GM21529 (cell line): ENCODE measurements at regions not wholly inside any gene's neighbourhood (a gene's known extent, or its start where the extent isn't known, plus 50 kb on each side); places are given as distances from the start of the nearest gene placed in this dataset.
"Not testable (repeated sequence)": the region's sequence is repeated elsewhere in the genome, so short reads cannot be mapped to it uniquely, and the experiment has no call there.

Experiments used
- ATAC-seq: cut with Tn5 transposase; IDR thresholded peaks from one replicate; pipeline ENCODE4 v1.9.1; 2021; ENCODE audit not compliant: unreplicated experiment

DNA sequence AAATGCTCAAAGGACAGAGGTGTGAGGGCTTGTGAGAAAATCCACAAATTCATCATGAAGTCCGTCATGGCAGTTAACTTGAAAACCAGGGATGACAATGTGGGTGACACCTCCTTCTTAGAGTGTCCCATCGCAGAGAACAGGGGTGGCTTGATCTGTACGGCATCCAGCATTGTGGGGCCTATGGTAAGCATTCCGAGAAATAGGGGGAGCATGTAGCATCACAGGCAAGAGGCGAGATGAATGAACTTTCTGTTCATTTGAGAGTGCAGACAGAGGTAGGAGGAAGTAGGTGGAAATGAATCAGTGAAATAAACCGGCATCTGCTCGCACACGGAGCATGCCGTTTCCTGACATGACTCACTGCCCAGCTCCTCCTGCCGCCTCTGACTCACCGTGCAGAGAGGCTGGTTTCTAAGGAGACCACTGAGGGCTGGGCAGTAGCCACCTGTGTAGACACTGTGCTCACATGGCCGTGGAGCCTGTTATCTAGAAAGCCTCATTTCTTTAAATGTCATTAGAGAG lies 339.0 kb downstream of the RFC3 start:
- ATAC-seq = peak; percentile 98

DNA sequence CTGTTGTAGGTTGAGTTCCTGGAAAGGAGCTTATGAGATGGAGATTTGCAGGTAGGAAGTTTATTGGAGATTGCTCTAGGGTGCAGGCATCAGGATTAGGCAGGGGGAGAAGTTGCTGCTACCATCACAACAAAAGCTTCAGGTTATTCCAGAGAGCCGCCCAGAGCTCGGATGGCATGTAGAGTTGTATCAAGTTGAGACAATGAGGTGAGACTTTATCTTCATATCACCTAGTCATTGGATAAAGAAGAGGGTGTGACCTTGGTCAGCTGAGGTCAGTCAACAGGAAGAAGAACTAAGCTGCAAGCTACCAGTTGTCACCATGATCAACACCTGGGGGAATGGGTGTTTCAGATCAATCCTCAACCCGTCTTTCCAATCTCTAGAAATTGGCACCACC lies 342.0 kb downstream of the RFC3 start:
- no peak for ATAC-seq

DNA sequence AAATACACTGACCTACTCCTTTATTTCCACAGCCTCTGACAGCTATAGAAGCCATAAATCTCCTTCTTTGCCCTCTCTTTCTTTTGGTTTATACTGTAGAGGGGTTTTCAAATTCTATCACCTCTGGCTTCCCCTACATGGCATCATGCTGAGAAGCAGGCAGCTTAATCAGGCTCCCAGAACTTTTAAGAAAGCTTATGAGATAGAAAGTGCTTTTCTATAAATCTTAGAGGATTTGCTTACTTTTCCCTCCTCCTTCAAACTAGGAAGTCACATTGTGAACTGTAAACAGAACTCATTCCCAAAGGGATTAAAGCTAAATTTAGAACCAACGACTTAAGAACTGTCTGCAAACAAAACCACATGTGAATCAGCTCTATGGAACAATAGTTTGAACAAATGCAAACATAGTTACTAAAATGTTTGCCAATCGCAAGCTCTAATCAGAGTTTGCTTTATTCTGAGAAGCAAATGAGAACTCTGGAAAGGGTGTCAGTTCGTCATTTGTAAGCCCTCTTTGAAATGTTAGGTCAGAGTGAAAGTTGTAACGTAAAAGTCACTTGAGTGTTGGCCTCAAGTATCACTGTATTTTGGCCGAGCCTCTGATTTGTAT lies 344.1 kb downstream of the RFC3 start:
- ATAC-seq = no peak

DNA sequence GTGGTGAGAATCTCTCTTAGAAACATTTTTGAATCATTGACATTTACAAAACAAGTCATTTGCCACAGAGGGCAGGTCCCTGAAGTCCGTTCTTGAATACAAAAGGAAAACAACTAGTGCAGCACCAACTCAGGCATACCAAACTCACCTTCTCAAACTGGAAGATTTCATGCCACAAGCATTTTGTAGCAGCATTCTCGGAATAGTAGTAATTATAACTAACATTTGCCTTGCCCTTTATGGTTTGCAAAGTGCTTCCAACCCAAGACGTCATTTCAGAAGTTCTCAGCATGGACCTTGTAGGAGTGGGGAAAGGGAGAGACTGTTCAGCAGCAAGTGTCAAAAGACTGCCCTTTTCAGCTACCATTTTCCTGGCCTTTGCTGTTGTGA lies 344.6 kb downstream of the RFC3 start:
- no peak for ATAC-seq

DNA sequence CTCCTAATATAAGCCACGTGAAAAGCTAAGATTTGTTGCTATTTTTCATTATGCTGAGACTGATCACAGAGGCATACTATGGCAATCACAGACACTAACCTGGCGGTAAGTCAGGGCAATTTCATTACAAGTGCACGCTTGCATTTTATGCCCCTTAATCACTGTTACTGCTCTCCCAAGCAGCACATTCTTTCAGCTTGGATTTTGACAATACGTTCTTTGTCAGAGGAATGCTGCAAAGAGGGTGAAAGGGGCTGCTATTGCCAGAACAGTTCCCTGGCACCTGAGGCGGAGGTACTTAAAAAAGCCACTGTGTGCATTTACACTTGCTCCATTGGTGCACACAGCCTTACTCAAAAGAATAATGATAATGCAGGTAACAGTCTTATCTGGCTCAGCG lies 346.6 kb downstream of the RFC3 start:
- no peak for ATAC-seq

DNA sequence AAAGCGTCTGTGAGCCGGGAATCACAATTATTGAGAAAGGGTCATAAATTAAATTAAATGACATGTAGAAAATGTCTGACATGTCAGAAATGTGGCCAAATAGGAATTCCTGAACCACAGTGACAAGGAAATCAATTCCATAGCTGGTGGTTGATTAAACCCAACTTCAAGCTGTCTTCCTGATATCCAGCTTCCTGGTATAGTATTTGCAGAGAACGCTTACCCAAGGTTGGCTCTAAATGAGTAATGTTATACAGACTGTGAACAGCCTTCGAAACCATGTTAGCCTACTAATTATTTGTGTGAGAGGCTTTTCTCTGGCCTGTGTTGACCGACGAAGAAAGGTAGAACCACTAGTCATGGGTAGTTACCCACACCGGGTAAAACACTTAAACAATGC lies 347.2 kb downstream of the RFC3 start:
- no peak for ATAC-seq

DNA sequence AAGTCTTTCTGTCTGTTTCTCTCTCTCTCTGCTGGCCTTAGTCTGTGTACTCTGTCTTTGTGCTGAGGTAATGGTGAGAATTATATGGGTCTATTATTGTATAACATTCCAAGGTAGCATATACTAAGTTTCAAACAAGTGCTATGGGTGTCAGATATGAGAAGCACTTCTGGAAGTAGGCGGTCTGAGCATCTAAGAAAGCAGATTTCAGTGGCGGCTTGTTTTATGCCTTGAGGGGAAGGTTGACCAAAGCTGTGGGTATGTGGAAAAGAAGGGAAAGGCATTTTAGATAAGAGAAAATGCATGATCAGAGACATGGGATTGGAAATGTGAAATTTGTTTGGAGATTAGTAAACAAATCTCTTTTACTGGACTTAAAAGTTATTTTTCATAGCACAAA lies 348.5 kb downstream of the RFC3 start:
- no peak for ATAC-seq

DNA sequence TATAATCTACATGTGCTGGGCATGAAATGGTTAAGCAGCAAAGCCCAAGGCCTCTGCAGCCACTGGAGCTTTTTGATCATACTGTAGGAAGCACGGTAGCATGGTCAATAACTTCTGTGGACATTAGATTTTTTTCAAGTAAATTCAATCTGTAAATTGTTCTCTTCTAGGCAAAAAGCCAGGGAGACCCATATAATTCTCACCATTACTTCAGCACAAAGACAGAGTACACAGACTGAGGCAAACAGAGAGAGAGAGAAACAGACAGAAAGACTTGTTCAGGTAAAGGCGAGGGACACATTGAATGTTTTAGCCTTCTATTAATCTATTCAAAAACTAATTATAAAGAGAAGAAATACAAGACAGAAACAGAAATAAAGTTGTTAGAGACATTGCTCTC lies 349.4 kb downstream of the RFC3 start:
- ATAC-seq = no peak

DNA sequence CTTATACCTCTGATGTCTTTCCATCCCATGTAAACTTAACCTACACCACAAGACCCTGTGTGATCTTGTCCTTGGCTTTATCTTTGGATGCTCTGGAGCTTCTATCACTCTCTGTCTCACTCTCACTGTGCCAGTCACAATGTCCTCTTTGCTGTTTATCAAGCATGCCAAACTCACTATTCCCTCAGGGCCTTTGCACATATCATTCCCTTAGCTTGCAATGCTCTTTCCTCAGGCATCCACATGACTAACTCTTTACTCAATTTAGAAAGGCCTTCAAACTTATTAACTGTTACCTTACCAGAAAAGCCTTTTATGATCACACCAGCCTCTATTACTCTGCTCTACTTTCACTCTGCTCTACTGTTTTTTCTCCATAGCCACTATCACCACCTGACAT lies 354.1 kb downstream of the RFC3 start:
- no peak for ATAC-seq

DNA sequence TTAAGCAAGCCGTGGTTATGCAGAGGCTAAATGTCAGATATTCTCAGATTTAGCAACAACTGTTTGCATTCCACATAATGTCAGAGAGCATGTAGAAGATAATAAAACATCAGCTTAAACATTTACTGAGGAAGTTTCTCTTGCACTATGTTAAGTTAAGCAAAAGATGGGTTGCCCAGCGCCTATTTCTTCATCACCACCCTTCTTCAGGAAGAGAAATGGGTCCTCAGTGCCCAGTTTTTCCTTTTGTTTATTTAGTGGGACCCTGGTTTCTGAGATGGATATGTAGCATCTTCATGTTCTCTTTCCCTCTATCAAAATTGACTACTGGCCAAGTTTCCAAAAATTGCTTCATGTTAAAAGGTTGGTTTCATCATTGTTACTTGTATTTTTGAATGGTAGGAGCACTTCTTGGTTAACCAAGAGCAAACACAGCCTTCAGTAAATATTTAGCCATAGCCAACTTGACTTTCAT lies 356.8 kb downstream of the RFC3 start:
- no peak for ATAC-seq

DNA sequence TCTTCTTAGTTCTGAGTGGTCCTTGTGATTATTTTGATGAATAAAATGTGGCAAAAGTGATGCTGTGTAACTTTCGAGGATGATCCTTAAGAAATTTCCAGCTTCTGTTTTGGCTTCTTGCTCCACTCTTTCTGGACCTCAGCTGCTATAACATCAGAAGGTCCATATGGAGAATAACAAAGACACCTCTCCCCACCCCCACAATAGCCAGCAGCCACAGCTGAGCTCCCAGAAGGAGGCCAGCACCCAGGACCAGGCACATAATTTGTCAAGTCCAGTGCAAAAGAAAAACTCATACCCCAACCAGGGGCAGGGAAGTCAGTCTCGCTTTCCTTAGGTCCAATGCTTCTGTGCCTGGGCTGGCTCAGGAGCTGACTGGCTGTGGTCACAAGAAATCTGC lies 357.6 kb downstream of the RFC3 start:
- no peak for ATAC-seq

DNA sequence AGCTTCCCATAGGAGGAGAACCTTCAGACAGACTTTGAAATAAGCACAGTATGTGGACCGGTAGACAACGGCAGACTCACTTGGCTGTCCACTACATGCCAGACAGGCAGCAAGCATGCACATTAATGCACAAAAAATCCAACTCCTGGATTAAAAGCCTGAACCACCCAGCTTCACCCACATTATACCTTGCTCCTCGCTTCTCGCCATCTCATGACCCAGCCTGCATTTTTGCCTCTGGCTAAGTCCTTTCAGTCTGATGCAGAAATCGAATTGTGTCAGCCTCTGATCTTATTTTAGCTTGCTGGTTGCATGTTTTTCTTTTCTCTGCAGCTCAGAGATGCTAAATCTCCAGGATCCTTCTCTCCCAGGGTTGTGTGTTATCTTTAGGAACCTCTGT lies 358.7 kb downstream of the RFC3 start:
- ATAC-seq = no peak

DNA sequence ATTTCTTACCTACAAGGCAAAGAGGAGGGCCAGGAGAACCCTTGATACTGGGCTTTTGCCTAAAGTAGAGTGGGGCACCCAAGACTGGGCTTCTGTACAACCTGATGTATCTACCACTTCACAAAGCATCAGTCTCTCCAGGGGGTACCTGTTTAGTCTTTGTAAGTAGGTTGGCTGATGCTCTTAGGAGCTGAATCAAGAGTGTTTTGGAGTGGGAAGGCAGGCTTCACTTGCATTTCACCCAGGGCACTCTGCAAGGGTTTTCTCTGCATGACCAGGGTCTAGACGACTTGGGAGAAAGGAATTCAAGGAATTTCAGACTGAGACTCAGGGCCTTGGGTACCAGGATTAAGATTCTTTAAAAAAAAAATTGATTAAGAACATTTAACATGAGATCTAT lies 361.5 kb downstream of the RFC3 start:
- no peak for ATAC-seq

DNA sequence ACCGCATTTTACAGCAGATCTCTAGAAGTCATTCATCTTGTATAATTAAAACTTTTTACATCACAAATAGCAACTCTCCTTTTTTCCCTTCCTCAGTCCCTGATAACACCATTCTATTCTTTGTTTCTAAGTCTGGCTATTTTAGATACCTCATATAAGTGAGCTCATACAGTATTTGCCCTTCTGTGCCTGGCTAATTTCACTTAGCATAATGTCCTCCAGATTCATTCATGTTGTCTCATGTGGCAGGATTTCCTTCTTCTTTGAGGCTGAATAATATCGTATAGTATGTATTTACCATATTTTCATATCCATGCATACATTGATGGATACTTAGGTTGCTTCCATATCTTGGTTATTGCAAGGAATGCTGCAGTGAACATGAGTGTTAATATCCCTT lies 362.0 kb downstream of the RFC3 start:
- no peak for ATAC-seq

DNA sequence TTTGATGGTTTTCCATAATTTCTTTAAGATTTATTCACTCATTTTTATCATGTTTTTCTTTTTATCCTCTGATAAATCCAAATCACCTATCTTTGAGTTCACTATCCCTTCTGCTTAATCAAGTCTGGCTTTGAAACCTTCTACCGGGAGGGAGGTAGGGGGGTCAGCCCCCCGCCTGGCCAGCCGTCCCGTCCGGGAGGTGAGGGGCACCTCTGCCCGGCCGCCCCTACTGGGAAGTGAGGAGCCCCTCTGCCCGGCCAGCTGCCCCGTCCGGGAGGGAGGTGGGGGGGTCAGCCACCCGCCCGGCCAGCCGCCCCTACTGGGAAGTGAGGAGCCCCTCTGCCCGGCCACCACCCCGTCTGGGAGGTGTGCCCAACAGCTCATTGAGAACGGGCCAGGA lies 363.3 kb downstream of the RFC3 start:
- not testable (repeated sequence) for ATAC-seq

DNA sequence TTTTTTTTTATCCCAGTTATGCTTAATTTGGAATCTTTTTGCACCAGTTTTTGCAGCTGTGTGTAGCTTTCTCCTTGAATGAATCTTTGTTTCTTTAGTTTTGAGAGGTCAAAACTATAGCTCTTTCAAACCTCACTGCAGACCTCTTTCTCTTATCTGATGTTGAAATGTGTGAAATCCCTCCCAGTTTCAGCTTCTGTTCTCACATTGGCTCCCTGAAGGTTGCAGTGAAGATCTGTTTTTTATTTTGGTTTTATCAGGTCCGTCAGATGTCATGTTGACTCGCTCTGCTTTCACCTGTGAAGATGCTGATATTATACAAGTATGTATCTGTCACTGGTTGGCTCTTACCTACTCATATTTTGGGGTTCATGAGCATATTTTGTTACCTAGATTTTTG lies 372.0 kb downstream of the RFC3 start:
- ATAC-seq = no peak

DNA sequence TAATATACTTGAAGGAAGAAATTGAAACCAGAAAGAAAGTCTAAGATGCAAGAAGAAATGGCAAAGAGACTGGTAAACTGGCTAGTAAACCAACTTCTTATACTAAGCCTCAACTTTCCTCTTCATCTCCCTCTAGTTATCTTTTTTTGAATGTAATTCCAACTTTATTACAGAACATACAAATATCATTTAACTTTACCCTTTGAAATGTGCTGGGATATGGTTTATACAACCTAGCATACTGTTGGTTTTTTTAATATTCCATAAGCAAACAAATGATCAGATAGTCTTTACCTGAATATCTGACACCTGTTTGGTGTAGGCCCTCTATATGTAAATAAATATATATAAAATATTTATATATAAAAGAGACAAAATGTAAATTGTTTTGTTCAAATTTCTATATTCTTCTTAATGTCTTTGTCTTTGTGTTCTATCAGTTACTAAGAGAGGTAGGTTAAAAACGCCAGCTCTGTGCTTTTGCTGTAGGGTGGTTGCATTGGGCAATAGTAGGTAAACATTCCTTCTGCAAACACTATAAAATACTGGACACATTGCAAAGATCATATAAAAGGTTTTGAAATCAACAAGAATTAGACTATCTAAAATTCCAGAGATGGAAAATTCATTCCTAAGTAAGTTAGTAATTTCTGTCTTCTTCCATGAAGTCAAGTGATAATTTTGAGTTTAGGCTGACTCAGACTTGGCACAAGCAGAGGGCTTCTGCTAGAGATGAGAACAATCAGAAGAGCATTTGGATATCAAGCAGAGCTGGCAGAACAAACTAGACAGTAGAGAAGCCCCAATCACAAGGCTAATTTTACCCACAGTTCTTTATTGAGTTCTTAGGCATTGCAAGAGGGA lies 383.3 kb downstream of the RFC3 start:
- no peak for ATAC-seq

DNA sequence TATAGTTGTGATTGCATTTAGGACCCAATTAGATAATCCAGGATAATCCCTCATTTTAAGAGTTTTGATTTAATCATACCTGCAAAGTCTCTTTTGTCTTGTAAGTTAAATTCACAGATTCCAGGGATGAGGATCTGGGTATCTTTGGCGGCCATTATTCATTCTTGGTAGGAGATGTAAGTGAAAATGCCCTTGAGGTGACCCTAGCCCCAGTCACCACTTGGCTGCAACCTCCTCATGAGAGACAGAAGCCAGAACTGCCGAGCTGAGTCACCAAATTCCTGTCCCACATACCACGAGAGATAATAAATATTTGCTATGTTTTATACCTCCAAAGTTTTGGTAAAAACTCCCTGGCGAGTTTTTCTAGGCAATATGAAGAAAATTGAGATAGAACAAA lies 389.4 kb downstream of the RFC3 start:
- ATAC-seq = no peak

DNA sequence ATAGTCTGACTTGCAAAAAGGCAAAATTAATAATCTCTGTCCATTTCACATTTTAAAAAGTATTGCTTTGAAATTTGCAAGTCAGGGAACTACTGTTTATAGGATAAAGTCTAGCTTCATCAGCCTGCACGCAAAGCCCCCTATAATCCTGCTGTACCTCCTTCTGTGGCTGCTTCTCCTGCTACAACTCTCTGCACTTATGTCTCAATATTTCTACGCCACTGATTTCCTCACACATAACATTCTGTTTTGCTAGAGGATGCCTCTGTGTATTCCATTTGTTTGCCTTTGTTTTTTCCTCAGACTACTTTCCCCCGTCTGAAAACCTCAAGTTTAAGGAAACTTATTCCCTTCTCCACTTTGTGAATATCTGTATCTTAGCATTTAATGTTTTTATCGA lies 389.9 kb downstream of the RFC3 start:
- no peak for ATAC-seq

DNA sequence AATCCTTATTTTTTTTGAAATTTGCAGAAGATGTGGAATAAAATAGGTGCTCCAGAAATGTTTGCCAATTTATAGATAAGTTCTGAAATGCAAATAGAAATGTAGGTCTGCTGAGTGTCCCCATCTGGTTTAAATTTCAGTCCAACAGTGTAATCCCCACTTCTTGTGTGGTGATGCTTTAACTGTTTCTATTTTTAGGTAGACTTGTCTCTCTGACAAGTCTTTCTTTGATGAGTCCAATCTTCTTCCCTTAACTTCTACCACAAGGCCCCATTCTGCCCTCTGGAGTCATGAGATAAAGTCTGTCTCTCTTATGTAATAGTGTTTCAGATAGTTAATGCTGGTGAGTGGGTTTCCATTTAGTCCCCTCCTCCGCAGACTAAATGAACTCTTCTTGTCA lies 390.4 kb downstream of the RFC3 start:
- no peak for ATAC-seq

DNA sequence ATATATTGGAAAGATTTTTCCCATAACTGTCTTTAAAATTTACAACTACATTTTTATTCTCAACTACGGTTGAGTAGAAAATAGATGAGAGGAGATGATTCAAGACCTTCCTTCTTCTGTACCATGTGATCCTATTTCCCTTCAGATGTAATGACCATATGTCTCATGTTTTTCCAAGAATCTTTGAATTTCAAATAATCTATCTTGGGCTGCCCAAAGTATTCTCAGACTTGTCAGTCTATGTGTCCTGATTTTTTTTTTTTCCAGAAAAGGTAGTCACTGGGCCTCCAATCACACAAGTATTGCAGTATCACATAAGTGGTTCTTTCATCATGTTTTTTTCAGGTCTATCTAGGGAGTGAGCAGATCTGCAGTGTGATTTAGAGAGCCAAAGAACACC lies 392.4 kb downstream of the RFC3 start:
- no peak for ATAC-seq

DNA sequence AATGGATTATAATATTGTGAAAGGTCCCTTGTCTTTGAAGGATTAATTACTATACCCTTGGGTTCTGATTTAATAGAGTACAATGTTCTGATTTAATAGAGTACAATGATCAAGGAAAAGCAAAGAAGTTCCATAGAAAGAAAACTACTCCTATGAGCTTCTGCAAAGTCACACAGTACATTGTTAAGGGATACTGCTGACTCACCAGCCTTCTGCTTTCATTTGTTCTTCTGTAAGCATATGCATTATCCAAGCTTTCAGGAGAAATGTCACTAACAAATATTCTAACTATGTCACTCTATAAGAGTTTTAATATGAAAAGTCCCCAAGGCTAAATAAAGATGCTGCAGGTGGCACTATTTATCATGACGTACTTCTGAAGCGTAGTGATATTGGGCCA lies 396.7 kb downstream of the RFC3 start:
- no peak for ATAC-seq
